Dermis blood vessel endothelial cell (primary cell): ENCODE measurements at regions not wholly inside any gene's neighbourhood (a gene's known extent, or its start where the extent isn't known, plus 50 kb on each side); places are given as distances from the start of the nearest gene placed in this dataset.
"Not testable (repeated sequence)": the region's sequence is repeated elsewhere in the genome, so short reads cannot be mapped to it uniquely, and the experiment has no call there.

Experiments
- DNase-seq: peaks from one replicate; pipeline ENCODE4 v3.0.0; 2010

DNA sequence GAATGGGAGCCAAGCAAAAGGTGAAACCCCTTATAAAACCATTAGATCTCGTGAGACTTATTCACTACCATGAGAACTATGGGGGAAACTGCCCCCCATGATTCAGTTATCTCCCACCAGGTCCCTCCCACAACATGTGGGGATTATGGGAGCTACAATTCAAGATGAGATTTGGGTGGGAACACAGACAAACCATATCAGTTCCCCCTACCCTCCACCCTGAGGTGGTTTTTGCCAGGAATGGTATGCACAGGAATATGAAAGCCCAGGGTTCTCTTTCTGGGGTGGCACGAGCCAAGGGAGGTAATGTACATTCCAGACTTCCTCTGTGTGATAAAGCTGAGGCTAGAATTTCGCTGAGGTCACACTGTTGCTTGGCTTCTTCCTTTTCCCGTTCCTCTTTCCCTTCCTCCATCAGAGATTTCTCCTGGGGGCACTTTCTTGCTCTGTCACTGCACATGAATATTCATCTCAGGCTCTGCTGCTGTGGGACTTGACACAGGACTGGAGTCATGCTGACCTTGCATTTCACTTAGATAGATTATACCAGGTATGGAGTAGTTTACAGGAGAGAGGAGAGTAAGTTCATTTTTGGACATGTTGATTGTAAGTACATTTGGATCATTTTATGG is 347.0 kb upstream of the MTPN start:
- no peak for DNase-seq

DNA sequence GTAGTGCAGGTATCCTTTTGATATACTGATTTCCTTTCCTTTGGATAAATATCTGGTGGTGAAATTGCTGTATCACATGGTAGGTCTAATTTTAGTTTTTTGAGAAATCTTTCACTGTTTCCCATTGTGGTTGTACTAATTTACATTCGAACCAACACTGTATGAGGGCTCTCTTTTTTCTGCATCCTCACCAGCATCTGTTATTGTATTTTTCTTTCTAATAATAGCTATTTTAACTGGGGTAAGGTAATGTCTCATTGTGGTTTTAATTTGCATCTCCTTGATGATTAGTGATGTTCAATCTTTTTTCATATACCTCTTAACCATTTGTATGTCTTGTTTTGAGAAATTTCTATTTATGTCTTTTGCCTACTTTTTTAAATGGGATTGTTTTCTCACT is 335.4 kb upstream of the MTPN start:
- no peak for DNase-seq

GRCh38 chr7:136309407-136309806 is 332.2 kb upstream of the MTPN start:
- no peak for DNase-seq

DNA sequence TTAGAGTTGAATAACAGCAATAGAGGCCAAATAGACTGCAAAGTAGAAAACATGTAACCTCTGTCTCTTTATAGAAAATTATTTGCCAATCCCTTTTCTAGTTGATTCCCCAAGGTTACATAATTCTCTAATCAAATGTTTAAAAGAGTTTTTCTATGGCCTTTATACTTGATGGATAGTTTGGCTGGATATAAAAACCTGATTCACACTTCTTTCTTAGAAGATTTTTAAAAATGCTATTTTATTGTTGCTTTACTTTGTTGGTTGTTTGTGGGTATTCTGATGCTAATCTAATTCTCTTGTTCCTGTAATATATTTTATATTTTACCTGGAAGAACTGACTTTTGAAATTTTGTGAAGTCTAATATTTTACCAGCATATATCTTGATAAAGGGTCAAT is 331.1 kb upstream of the MTPN start:
- no peak for DNase-seq

DNA sequence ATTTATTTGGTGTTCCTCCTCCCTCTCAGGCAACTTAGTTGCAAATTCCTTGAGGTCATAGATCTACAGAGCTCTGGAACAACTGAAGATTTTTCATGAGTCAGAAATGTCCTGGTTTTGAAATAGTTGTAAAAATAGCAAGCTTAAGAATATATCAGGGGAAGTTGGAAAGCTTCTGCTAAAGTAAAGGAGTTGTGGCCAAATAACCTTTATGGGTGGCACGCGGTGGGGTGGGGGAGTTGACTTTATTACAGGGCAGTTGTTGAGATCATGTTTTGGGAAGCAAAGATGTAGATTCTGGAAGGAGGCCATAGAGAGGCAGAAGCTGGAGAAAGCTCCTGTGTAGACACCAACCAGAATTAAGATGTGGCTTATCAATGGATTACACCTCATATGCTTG is 326.0 kb upstream of the MTPN start:
- DNase-seq = no peak

GRCh38 chr7:136302049-136302448 is 324.9 kb upstream of the MTPN start:
- DNase-seq = no peak

DNA sequence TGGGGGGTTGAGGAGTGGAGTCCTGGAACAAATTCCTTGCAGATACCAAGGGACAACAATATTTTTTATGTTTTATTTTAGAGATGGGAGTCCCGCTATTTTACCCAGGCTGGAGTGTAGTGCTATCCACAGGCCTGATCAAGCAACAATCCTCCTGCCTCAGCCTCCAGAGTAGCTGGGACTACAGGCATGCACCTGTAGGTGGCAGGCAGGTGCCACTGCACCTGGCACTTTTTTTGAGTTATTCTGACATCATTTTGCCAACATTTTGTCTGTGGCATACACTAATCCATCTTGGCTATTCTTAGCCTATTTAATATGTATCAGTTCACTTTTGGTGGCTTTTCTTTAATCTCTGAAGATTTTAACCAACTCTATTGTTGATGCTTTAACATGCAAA is 317.8 kb upstream of the MTPN start:
- no peak for DNase-seq

DNA sequence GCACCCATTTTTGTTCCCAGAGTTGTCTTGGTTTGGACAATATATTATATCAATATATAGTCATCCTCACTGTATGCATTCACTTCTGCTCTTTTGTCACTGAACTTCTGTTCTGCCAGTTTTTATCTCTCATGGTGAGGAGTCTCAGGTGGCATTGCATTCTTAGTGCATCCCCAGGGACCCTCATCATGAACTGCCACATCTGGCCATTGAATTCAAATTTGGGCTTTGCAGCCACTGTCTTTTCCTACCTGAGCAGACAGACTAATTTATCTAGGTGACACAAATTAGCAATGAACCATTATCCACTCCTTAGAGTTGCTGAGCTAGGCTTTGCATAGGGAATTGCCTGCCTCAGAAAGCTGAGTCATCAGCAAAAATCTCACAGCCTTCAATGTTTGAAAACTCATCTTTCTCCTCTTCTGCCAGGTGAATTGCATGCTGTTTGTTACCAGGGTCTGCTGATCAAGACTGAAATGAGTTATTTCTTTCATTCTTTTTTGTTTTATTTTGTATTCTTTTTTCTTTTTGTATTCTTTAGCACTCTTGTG is 316.8 kb upstream of the MTPN start:
- no peak for DNase-seq

DNA sequence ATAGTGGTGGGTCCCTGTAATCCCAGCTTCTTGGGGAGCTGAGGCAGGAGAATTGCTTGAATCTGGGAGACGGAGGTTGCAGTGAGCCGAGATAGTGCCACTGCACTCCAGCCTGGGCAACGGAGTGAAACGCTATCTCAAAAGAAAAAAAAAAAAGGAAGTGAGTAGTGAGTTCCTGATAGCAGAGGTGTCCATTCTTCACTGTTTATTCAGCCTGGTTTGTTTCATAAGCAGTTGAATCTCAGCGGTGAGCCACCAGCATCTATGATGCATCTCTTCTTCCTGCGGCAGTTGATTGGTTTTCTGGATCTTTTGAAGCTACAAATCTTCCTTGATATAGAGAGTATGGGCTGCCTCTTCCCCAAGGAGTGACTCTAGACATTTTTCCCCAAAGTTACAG is 316.1 kb upstream of the MTPN start:
- no peak for DNase-seq

- no peak for DNase-seq
These were observed 315.2 kb upstream of the MTPN start for GRCh38 chr7:136292365-136292764.

DNA sequence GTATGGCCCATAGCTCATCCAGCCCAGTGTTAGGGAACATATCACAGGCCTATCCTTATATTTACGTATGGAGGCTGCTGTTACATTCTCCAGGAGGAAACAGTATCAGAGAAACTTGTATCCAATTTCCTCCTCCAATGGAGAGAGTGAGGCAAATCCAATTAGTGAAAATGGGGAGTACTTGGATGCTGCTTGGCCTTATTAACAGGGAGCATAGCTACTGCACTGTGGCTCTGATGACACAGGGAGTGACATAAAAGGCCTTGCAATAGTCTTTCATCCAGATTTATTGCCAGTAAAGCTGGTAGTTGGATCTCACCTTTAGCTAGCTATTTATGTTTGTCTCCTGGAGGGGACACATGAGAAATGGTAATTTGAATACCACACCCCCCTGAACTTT is 313.2 kb upstream of the MTPN start:
- no peak for DNase-seq

- no peak for DNase-seq
These were observed 300.9 kb upstream of the MTPN start for GRCh38 chr7:136278057-136278456.

GRCh38 chr7:136275794-136276193 is 298.6 kb upstream of the MTPN start:
- no peak for DNase-seq

- DNase-seq = no peak
These were observed 297.6 kb upstream of the MTPN start for GRCh38 chr7:136274636-136275345.

GRCh38 chr7:136272934-136273333 is 295.8 kb upstream of the MTPN start:
- no peak for DNase-seq

DNA sequence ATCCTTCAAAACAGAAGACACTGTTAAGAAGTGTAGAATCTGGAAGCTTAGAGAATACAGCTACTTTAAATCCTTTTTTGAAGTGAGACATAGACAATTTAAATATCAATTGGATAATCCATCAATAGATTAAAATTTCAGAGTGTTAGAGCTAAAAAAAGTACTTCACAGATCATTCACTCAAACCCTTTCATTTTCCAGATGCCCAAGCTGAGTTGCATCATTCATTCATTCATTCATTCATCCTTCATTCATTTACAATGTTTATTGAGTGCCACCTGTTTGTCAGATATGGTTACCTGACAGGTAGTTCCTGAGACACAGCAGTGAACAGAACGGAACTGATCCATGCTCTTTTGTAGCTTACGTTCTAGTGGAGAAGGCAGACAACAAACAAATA is 290.7 kb upstream of the MTPN start:
- no peak for DNase-seq

DNA sequence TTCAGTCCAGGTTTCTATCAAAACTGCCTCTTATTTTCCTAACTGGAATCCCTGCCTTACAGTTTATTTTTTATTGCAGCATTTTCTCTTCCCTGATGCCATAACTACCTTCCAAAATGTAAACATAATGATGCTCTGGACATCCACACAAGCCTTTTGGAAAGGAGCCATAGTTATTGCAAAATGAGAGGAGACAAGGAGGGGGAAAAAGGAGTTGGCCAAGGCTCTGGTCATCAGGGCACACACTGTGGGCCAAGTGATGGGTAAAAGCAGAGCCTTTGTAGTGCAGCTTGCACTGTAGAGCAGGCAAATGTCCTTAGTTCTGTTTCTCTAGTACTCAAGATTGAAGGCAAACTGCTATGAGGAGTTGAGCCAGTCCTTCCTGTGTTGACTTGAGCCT is 289.3 kb upstream of the MTPN start:
- DNase-seq = no peak

GRCh38 chr7:136264304-136264703 is 287.1 kb upstream of the MTPN start:
- DNase-seq = not testable (repeated sequence)

GRCh38 chr7:136263112-136263860 is 286.1 kb upstream of the MTPN start:
- DNase-seq = not testable (repeated sequence)

DNA sequence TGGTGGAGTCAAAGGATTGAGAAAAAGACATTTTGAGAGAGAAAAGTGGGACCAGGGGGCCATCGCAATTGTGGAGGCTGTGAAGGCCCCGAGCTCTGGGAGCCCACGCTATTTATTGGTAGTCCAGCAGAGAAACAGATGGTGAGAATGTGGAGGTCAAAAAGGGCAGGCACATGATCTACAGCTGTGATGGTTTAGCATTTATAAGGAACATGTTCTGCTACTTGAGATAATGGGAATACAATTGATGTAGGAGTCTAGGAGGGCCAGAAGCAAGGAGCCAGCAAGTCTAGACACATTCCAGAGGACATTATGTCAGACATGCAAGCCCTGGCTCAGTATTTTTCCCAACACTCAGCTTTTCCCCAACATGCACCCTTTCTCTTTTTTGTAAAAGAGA is 283.4 kb upstream of the MTPN start:
- DNase-seq = not testable (repeated sequence)

GRCh38 chr7:136259074-136259473 is 281.9 kb upstream of the MTPN start:
- no peak for DNase-seq

- DNase-seq = no peak
These were observed 279.3 kb upstream of the MTPN start for GRCh38 chr7:136256491-136256890.

GRCh38 chr7:136254148-136254547 is 277.0 kb upstream of the MTPN start:
- DNase-seq = no peak

DNA sequence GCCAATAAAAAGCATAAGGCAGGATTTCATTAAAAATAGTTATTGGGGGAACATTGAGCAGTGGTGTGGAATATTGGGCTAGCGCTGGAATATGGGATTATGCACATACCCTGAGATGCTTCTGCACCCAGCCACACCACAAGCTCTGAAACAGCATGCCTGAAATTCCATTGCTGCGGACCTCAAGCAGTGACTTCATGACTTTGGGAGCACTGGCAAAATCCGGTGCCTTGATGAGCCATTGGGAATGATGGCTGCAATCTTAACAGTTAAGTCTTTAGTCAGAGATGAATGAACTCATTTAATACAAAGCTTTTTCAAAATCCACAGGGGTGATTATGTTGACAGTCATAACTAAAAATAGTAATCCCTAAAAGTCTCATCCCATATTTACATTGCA is 274.7 kb upstream of the MTPN start:
- no peak for DNase-seq
